SHP77 (cell line): ENCODE measurements at regions not wholly inside any gene's neighbourhood (a gene's known extent, or its start where the extent isn't known, plus 50 kb on each side); places are given as distances from the start of the nearest gene placed in this dataset.

Experiments
- DNase-seq, 2 experiments: peaks; one replicate each; lab custom pipeline; 2025; lab: John Stamatoyannopoulos, UW

GRCh38 chr11:29781268-29781667, 235.6 kb downstream of the KCNA4 start:
- no peak for DNase-seq

DNA sequence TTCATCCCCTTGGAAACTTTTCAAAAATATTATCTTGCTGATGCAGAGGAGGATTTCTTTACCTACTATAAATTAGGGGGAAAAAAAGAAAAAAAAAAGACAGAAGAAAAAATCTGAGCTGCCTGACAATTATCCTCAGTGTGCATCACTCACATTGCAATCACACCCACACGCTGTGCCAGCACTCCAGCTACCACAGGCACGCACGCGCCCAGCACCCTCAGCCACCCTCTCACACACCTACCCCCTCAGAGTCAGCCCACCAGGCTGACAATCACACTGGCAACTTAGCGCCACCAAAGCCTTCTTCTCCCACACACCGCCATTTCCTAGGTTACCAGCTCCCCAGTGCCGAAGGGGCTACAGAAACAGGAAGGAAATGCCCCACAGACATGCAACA, 236.1 kb downstream of the KCNA4 start:
- no peak for DNase-seq

GRCh38 chr11:29773656-29774264, 243.1 kb downstream of the KCNA4 start:
- DNase-seq, result no peak

- no peak for DNase-seq
Measured at GRCh38 chr11:29756871-29757270, 260.0 kb downstream of the KCNA4 start.

- no peak for DNase-seq
Measured at GRCh38 chr11:29755474-29755873, 261.4 kb downstream of the KCNA4 start.

DNA sequence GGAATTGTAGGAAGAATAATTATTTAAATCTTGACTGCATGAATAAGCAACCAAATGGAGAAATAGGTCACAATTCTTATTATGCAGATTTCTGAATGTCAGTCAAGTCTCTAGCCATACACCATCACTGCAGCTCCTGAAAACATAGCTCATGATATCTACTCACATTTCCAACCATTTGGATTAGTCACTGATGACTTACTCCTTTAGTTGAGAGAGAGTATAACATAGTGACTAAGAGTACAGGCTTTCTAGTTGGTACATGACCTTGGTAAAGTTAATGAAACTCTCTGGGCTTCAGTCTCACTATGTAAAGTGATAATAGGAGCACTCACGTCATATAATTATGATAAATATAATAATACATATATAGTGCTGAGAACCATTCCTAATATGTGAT, 265.2 kb downstream of the KCNA4 start:
- DNase-seq, result no peak

DNA sequence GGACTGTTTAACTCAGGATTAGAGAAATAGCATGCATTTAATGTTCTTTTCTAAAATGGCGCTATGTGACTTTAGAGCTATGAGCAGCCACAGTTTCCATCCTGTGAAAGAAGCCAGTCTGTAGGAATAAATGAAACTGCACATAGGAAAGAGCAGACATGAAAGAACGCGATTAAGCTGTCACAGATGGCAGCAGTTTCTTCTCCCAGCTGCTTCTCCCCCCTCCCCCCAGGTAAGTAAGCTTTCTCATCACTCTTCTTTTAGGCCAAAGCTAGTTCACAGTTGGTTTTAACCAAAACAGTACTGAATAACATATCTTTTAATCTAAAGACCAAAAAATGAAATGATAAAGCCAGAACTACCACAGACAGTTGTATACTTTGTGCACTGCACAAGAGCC, 266.4 kb downstream of the KCNA4 start:
- no peak for DNase-seq

GRCh38 chr11:29734287-29734686, 282.5 kb downstream of the KCNA4 start:
- DNase-seq, result no peak

- DNase-seq, result no peak
Measured at GRCh38 chr11:29713831-29714320, 303.0 kb downstream of the KCNA4 start.

DNA sequence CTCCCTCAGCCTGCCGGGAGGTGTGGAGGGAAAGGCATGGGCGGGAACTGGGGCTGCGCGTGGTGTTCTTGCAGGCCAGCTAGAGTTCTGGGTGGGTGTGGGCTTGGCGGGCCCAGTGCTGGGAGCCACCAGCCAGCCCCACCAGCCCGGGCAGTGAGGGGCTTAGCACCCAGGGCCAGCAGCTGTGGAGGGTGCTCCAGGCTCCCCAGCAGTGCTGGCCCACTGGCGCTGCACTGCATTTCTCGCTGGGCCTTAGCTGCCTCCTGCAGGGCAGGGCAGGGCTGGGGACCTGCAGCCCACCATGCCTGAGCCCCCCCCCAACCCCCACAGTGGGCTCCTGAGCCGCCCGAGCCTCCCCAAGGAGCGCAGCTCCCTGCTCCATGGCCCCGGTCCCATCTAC, 304.2 kb downstream of the KCNA4 start:
- no peak for DNase-seq

GRCh38 chr11:29707924-29708323, 308.9 kb downstream of the KCNA4 start:
- no peak for DNase-seq

- no peak for DNase-seq
Measured at GRCh38 chr11:29685361-29685760, 331.5 kb downstream of the KCNA4 start.

GRCh38 chr11:29682856-29683255, 334.0 kb downstream of the KCNA4 start:
- no peak for DNase-seq

DNA sequence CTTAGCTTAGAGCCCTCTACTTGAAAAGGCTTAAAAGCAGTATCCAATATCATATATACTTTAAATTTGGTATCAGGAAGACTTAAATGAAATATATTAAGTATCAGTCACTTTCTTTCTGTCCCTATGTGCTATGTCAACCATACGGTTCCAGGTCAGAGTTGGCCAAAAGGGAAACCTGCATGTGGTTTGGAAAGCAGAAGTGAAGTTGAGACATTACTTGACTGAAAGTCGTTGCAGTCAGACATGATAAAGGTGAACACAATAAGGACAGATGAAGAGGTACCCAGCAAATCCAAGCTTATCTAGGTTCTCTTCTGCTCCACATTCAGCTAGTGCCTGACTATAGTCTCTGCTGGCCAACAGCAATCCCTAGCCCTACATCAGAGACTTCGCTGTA, 336.8 kb downstream of the KCNA4 start:
- no peak for DNase-seq

DNA sequence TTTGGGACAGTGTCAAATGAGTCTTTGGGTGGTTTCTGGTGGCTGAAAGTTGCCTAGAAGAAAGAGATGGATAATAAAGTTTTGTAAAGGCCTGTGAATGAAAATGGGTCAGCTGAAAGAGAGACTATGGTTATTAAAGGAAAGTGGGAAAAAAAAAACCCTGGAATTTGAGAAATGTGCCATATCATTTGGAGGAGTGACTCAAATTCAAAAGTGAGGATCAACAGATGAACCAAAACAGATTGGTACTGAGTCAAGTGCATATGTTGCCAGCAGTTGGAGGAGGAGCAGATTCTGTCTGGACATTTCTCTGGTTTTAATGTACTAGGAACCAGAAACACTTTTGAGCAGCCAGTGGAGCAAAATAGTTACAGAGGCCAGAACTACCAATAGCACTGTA, 339.8 kb downstream of the KCNA4 start:
- DNase-seq, result no peak

DNA sequence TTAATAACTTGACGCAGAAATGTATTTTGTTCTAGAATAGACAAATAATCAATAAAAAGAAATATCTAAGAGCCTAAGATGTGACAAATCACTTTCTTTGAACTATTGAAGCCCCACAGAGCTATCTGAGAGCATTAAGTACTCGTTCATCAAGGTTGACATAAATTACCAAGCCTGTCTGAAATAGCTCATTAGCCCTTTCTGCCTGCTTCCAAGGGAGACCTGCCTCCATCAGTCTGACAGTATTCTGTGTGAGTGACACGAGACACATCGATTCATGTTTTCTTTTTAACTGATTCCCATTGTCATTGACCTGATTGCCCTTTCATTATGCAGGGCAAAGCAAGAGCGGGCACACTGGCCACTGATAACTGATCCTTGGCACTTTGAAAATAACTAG, 347.5 kb downstream of the KCNA4 start:
- DNase-seq, result no peak

DNA sequence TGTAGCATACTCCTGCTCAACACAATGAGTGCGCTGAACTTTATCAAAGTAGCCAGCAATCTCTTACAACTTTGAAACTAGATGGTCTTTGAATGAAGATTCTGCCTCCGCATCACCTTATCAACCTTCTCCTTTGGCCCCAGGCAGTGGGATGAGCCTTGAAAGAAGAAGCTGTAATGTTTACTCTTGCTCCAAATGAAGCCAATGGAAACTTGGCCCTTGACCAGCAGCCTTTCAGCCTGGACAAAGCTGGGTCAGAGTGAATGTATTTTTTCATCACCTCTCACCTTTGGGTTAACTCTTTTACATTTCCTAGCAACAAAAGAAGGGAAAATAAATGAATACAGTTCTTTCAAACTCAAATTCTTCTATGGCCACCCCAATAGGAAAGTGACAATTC, 359.1 kb downstream of the KCNA4 start:
- DNase-seq, result no peak

DNA sequence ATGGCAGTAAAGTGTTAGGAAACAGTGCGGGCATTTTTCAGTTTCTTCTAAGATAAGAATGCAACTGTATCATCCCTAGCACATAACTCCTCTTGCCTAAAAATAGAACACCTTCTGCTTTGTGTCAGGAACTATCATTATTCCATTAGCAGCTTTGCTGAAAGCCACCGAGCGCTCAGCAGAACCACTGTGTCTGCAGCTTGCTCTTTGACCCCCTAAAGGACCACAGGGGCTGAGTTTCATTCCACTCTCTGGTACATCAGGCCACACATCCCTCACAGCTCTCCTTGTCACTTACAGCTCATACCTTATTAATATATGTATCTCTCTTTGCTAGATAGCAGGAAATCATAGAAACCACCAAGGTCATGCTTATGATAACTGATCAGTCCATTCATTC, 360.2 kb downstream of the KCNA4 start:
- DNase-seq, result no peak

DNA sequence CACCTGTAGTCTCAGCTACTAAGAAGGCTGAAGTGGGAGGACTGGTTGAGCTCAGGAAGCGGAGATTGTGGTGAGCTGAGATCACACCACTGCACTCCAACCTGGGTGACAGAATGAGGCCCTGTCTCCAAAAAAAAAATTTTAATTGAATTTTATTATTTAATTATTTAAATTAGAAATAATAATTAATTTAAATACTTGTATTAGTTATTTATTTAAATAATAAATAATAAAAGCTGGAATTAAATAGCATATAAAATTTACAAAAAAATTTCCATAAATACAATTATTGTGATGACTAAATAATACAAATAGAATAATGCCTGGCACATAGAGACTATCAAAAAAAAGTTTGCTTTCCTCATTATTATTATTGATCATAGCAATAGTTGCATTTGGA, 371.5 kb downstream of the KCNA4 start:
- DNase-seq, result no peak

- no peak for DNase-seq
Measured at GRCh38 chr11:29641201-29641600, 375.6 kb downstream of the KCNA4 start.

GRCh38 chr11:29634744-29635143, 382.1 kb downstream of the KCNA4 start:
- no peak for DNase-seq

DNA sequence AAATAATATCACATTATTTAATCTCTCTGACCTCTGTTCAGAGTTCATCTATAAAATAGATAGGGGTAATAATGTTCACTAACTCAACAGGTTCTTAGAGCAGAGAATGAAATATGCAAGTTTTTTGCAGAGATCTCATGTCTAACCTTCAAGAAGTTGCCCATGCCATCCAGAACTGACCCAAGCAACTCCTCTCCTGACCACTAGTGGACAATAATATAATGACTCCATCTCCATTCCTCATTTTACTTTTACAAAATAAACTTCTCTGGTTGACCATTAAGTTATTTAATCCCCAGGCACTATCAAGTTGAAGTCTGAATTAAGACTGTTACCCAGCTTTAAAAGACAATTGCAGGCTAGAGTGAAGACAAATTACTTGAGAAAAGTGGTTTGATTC, 382.6 kb downstream of the KCNA4 start:
- no peak for DNase-seq

GRCh38 chr11:29629286-29629685, 387.5 kb downstream of the KCNA4 start:
- no peak for DNase-seq

DNA sequence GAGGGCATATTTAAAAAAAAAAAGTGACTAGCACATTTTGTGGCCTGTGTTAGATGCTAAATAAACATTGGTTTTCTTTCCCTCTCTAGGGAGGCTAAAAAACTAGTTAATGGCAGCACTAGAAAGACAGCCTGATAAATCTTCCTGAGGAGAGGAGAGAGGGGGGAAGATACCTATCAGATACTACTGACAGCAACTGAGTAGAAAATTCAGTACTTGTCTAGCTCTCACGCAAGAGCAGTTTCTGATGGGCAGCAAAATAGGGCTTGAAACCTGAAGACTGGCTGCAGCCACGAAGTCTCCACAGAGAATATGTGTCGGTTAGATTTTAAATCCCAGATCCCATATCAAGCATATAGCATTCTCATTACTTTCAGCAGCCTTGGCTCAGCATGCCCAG, 388.2 kb downstream of the KCNA4 start:
- no peak for DNase-seq

DNA sequence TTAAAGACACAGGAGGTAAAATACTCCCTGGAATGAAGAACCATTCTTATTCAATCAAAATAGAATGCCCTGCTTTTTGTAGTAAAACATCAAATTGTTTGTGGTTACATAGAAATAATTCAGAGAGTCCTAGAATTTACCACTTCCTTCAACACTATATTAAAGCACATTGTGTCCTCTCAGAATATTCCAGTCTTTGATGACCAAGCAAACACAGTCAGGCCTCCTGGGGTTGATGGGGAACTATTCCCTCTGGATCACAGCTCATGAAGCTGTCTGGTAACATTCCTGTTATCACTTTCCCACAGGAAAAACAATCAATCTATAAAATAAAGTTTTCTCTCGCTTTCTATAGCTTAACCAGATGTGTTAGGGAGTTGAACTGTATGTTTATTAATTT, 389.3 kb downstream of the KCNA4 start:
- no peak for DNase-seq
